ENCODE measurements at regions not wholly inside any gene's neighbourhood (a gene's known extent, or its start where the extent isn't known, plus 50 kb on each side); places are given as distances from the start of the nearest gene placed in this dataset.

DNA sequence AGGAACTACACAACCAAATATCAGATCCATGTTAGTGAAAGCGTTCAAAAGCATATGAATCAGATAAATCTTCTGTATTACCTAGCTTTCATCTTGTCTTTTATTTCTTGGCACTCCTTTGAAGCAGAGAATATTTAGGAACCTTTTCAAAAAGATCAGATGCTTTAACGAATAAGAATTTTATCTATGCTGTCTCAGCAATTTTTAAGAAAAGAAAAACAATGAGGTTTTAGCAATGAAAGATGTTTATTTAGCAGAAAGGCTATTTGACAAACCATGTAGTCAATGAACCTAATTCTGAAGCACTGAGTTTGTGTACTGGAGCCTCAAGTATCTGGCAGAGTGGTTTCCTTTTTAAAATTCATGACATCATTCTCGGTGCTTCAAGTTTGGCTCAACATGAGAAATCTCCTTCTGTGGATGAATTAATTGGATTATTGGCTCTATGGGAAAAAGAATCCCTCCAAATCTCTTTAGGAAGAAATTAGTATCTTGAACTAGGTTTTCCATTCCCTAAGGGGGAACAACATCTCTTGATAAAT lies 534.7 kb downstream of the CAAP1 start:
- intact Hi-C loops (cut with DNase I) = no loop called here
- Histone ChIP-seq H3K4me3 (no peak overlapping the region), H3K27me3 (no peaks in the 10 kb centered on the region), H3K4me1 (ENCODE audit: insufficient read depth) (no peaks in the 10 kb centered on the region), H3K36me3 (no peaks in the 10 kb centered on the region), H3K27ac (no peak overlapping the region), H3K9me3 (no peaks in the 10 kb centered on the region)
- no peak for TF ChIP-seq POLR2A (IDR thresholded peaks at IDR 0.05)
- TF ChIP-seq EP300 (IDR thresholded peaks at IDR 0.05) = no peak
- TF ChIP-seq, protein P1, sequence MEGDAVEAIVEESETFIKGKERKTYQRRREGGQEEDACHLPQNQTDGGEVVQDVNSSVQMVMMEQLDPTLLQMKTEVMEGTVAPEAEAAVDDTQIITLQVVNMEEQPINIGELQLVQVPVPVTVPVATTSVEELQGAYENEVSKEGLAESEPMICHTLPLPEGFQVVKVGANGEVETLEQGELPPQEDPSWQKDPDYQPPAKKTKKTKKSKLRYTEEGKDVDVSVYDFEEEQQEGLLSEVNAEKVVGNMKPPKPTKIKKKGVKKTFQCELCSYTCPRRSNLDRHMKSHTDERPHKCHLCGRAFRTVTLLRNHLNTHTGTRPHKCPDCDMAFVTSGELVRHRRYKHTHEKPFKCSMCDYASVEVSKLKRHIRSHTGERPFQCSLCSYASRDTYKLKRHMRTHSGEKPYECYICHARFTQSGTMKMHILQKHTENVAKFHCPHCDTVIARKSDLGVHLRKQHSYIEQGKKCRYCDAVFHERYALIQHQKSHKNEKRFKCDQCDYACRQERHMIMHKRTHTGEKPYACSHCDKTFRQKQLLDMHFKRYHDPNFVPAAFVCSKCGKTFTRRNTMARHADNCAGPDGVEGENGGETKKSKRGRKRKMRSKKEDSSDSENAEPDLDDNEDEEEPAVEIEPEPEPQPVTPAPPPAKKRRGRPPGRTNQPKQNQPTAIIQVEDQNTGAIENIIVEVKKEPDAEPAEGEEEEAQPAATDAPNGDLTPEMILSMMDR (IDR thresholded peaks at IDR 0.05) = no peak
- WGBS, 3 donors = 35 to 54% (median 46%) methylated on average over 3 of the region's 3 CpGs
- DNase-seq = no peak

DNA sequence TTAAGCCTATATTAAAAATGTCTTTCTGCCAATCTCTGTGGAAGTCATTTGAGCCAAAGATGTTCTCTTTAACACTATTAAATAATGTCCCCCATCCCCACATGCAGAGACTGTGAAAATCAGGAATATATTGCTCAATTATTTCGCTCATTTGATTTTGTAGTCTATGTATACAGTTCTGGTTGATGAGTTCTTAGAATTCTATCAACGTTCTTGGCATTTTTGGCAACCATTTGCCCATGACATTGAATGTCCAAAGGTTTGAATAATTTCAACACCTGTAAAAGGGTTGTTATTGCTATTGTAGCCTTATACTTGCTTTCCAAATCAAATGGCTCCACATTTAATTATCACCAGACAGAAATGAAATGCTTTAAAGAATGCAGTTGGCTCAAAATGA lies 536.1 kb downstream of the CAAP1 start:
- Histone ChIP-seq H3K27me3 (no peaks in the 10 kb centered on the region), H3K27ac (no peak overlapping the region), H3K9me3 (no peaks in the 10 kb centered on the region), H3K36me3 (no peaks in the 10 kb centered on the region), H3K4me1 (ENCODE audit: insufficient read depth) (no peaks in the 10 kb centered on the region), H3K4me3 (no peak overlapping the region)
- DNase-seq = no peak
- intact Hi-C loops (cut with DNase I) = no loop called here
- TF ChIP-seq, protein P1 (IDR thresholded peaks at IDR 0.05) = no peak
- no peak for TF ChIP-seq POLR2A (IDR thresholded peaks at IDR 0.05)
- no peak for TF ChIP-seq EP300 (IDR thresholded peaks at IDR 0.05)
- 56 to 69% (median 61%) methylated on average over 2 of the region's 2 CpGs for WGBS, 3 donors

DNA sequence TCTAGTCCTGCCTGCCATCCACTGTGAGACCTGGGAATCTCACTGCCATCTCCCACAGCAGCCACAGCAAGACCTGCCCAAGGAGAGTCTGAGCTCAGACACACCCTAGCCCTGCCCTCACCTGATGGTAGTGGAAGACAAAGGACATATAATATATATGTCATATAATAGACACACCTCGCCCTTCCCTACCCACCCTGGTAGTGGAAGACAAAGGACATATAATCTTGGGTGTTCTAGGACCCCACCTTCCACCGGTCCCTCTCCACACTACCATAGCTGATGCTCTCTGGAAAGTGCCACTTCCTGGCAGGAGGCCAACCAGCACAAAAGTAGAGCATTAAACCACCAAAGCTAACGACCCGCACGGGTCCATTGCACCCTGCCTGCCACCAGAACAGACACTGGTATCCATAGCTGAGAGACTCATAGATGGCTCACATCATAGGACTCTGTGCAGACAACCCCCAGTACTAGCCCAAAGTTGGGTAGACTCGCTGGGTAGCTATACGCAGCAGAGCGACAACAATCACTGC lies 545.6 kb downstream of the CAAP1 start:
- H3K36me3 ChIP-seq = no peaks in the 10 kb centered on the region
- no peaks in the 10 kb centered on the region for H3K9me3 ChIP-seq
- no peaks in the 10 kb centered on the region for H3K4me1 ChIP-seq (ENCODE audit: insufficient read depth)
- intact Hi-C loops (cut with DNase I) = no loop called here
- TF ChIP-seq, protein P1 (IDR thresholded peaks at IDR 0.05) = no peak
- no peak for TF ChIP-seq EP300 (IDR thresholded peaks at IDR 0.05)
- no peak for TF ChIP-seq POLR2A (IDR thresholded peaks at IDR 0.05)
- DNase-seq = peak in 1 of 5 donors; percentile 12
- WGBS, 3 donors = 76 to 89% (median 84%) methylated on average over 8 of the region's 8 CpGs
- no peaks in the 10 kb centered on the region for H3K27me3 ChIP-seq
- H3K4me3 ChIP-seq = no peak overlapping the region
- no peak overlapping the region for H3K27ac ChIP-seq

DNA sequence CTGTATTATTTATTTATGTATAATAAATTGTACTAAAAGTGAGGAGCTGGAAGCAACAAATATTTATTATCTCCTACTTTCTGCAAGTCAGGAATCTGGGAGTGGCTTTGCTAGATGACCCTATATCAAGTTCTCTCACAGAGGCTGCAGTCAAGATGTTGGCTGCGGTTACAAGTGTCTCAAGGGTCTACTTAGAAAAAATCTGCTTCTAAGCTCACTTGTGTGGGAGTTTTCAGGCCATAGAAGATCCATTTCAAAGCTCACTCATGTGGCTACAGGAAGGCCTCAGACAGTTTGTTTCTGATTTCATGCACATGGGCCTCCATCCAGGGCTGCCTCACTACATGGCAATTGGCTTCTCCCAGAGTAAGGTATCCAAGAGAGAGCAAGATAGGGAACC lies 551.1 kb downstream of the CAAP1 start:
- Histone ChIP-seq H3K36me3 (no peaks in the 10 kb centered on the region), H3K27me3 (no peaks in the 10 kb centered on the region), H3K9me3 (no peaks in the 10 kb centered on the region), H3K27ac (no peak overlapping the region), H3K4me3 (no peak overlapping the region), H3K4me1 (ENCODE audit: insufficient read depth) (no peaks in the 10 kb centered on the region)
- intact Hi-C loops (cut with DNase I) = no loop called here
- WGBS, 3 donors = 33 to 68% (median 52%) methylated on average over 1 of the region's 1 CpG
- no peak for DNase-seq
- TF ChIP-seq EP300 (IDR thresholded peaks at IDR 0.05) = no peak
- no peak for TF ChIP-seq POLR2A (IDR thresholded peaks at IDR 0.05)
- TF ChIP-seq, protein P1 (IDR thresholded peaks at IDR 0.05) = no peak
